GM12878 (cell line): ENCODE measurements at regions not wholly inside any gene's neighbourhood (a gene's known extent, or its start where the extent isn't known, plus 50 kb on each side); places are given as distances from the start of the nearest gene placed in this dataset.

ENCODE experiments used
- ATAC-seq: fragments of 200-7000 bp; cut with Tn5 transposase; 3 replicates; pipeline ENCODE4 v1.9.1; 2020; ENCODE audit warnings: mild to moderate bottlenecking, moderate library complexity
- BruUV-seq: library from RNA; stranded (reverse); fragments of 400-500 nt; replicated peaks from 2 replicates; lab custom pipeline; 2021; lab: Mats Ljungman, UMichigan
- CTCF ChIA-PET: fragments of 300-600 bp; sonication (Branson Sonifier 250); formaldehyde crosslinking; extraction: SDS; loops from one replicate; lab custom pipeline; 2021; ENCODE audit warnings: inconsistent platforms; lab: Yijun Ruan, JAX
- POLR2A ChIA-PET: fragments of 350-600 bp; formaldehyde crosslinking; extraction: SDS; loops from one replicate; lab custom pipeline; 2021; ENCODE audit warnings: inconsistent platforms; lab: Charles Lee
- RAD21 ChIA-PET: fragments of 300-600 bp; sonication (Branson Sonifier 250); formaldehyde crosslinking; loops from one replicate; lab custom pipeline; 2023; ENCODE audit warnings: antibody characterized with exemption; ENCODE audit not compliant: unreplicated experiment; lab: Charles Lee
- SMC1A ChIA-PET: fragments of 300-600 bp; sonication (Branson Sonifier 250); formaldehyde crosslinking; loops from one replicate; lab custom pipeline; 2023; ENCODE audit not compliant: unreplicated experiment, uncharacterized antibody; lab: Charles Lee
- DNase-seq: peaks from one replicate; pipeline ENCODE4 v3.0.0-alpha.2; 2011; ENCODE audit warnings: low read depth, low spot score
- FAIRE-seq: peaks from 3 replicates; lab custom pipeline; 2011; peaks lifted over from hg19 to GRCh38; lab: Jason Lieb, UNC
- H2AFZ ChIP-seq: 2 replicates; pipeline ENCODE4 v1.6.0; 2011; ENCODE audit warnings: low read depth, low read length, control low read depth; ENCODE audit not compliant: control insufficient read depth
- H3K27ac ChIP-seq: 2 replicates; pipeline ENCODE4 v1.5.1; 2011; ENCODE audit warnings: control low read depth; ENCODE audit not compliant: control insufficient read depth, insufficient read depth
- H3K27me3 ChIP-seq, 2 experiments: replicated peaks in 1 of 2; 2 replicates each; pipeline versions ENCODE4 v1.6.0 to v1.6.1; 2011; ENCODE audit warnings: low read length in 1 of 2; ENCODE audit not compliant: control insufficient read depth in 2 of 2, insufficient read depth in 2 of 2
- H3K36me3 ChIP-seq, 2 experiments: 2 replicates each; pipeline ENCODE4 v1.5.1; 2011; ENCODE audit warnings: low read length in 1 of 2; ENCODE audit not compliant: control insufficient read depth in 2 of 2, insufficient read depth in 2 of 2
- H3K4me1 ChIP-seq: 2 replicates; pipeline ENCODE4 v1.6.1; 2011; ENCODE audit warnings: mild to moderate bottlenecking, low read length, moderate library complexity, mixed read lengths; ENCODE audit not compliant: control insufficient read depth, insufficient read depth
- H3K4me2 ChIP-seq: 2 replicates; pipeline ENCODE4 v1.6.0; 2011; ENCODE audit warnings: control low read depth; ENCODE audit not compliant: control insufficient read depth, insufficient read depth
- H3K4me3 ChIP-seq: fragments of 200-600 bp; sonication (generic); 2 replicates; pipeline ENCODE4 v1.5.1; 2016
- H3K79me2 ChIP-seq: 2 replicates; pipeline ENCODE4 v1.6.0; 2011; ENCODE audit warnings: low read length; ENCODE audit not compliant: control insufficient read depth, insufficient read depth
- H3K9ac ChIP-seq: 2 replicates; pipeline ENCODE4 v1.8.0; 2011; ENCODE audit warnings: low read length, control low read depth, mixed read lengths; ENCODE audit not compliant: control insufficient read depth, insufficient read depth
- H3K9me3 ChIP-seq: replicated peaks from 3 replicates; pipeline ENCODE4 v1.5.1; 2011; ENCODE audit warnings: mild to moderate bottlenecking, low read length; ENCODE audit not compliant: control insufficient read depth, insufficient read depth
- H4K20me1 ChIP-seq: 2 replicates; pipeline ENCODE4 v1.6.0; 2011; ENCODE audit not compliant: control insufficient read depth, insufficient read depth
- BCL11A ChIP-seq: IDR thresholded peaks from 2 replicates; pipeline ENCODE4 v1.6.1; 2011; ENCODE audit warnings: low read depth, low read length
- CREM ChIP-seq: IDR thresholded peaks from 2 replicates; pipeline ENCODE4 v1.6.1; 2014; ENCODE audit warnings: antibody characterized with exemption, low read depth
- EED ChIP-seq: sonication (generic); IDR thresholded peaks from 2 replicates; pipeline ENCODE4 v1.6.1; 2016; ENCODE audit warnings: antibody characterized with exemption, low read depth
- ELK1 ChIP-seq: IDR thresholded peaks from 2 replicates; pipeline ENCODE4 v1.6.1; 2012; ENCODE audit warnings: low read depth, low read length, improper control_type of control experiment
- GATAD2B ChIP-seq: fragments of 450-650 bp; conservative IDR thresholded peaks from 2 replicates; pipeline ENCODE4 v1.6.1; 2017; ENCODE audit warnings: low read depth, mild to moderate bottlenecking, moderate library complexity
- HDAC2 ChIP-seq: fragments of 200-600 bp; sonication (generic); IDR thresholded peaks from 2 replicates; pipeline ENCODE4 v1.6.1; 2017
- HDGF ChIP-seq: fragments of 450-650 bp; IDR thresholded peaks from 2 replicates; pipeline ENCODE4 v1.6.1; 2016; ENCODE audit warnings: antibody characterized with exemption
- HSF1 ChIP-seq: fragments of 150-350 bp; IDR thresholded peaks from 2 replicates; pipeline ENCODE4 v1.6.1; 2014; ENCODE audit warnings: mild to moderate bottlenecking, low read depth, low read length
- IKZF1 ChIP-seq: fragments of 450-650 bp; conservative IDR thresholded peaks from 2 replicates; pipeline ENCODE4 v1.6.1; 2017; ENCODE audit warnings: antibody characterized with exemption, mild to moderate bottlenecking
- IRF3 ChIP-seq: fragments of 450-650 bp; IDR thresholded peaks from 2 replicates; pipeline ENCODE4 v1.6.1; 2014; ENCODE audit warnings: mild to moderate bottlenecking
- KLF5 ChIP-seq: fragments of 450-650 bp; IDR thresholded peaks from 2 replicates; pipeline ENCODE4 v1.6.1; 2014; ENCODE audit warnings: mild to moderate bottlenecking; ENCODE audit not compliant: partially characterized antibody
- LARP7 ChIP-seq: fragments of 450-650 bp; IDR thresholded peaks from 2 replicates; pipeline ENCODE4 v1.6.1; 2017; ENCODE audit warnings: mild to moderate bottlenecking
- MEF2A ChIP-seq: IDR thresholded peaks from 2 replicates; pipeline ENCODE4 v1.6.1; 2011; ENCODE audit warnings: low read depth, mild to moderate bottlenecking, low read length, moderate library complexity; ENCODE audit not compliant: insufficient read depth
- MEF2B ChIP-seq: fragments of 450-650 bp; IDR thresholded peaks from 2 replicates; pipeline ENCODE4 v1.6.1; 2018; ENCODE audit warnings: mild to moderate bottlenecking, moderate library complexity; ENCODE audit not compliant: partially characterized antibody, poor library complexity, severe bottlenecking
- MYB ChIP-seq: fragments of 150-350 bp; IDR thresholded peaks from 2 replicates; pipeline ENCODE4 v1.6.1; 2014; ENCODE audit warnings: mild to moderate bottlenecking, low read depth, low read length, borderline replicate concordance
- NRF1 ChIP-seq: conservative IDR thresholded peaks from 2 replicates; pipeline ENCODE4 v1.6.1; 2011; ENCODE audit warnings: mild to moderate bottlenecking, low read depth, low read length, improper control_type of control experiment
- RFX5 ChIP-seq: IDR thresholded peaks from 2 replicates; pipeline ENCODE4 v1.6.1; 2011; ENCODE audit warnings: low read depth, low read length, improper control_type of control experiment
- SMAD5 ChIP-seq: IDR thresholded peaks from 2 replicates; pipeline ENCODE4 v1.6.1; 2016; ENCODE audit warnings: antibody characterized with exemption, low read depth
- WRNIP1 ChIP-seq: IDR thresholded peaks from 2 replicates; pipeline ENCODE4 v1.6.1; 2011; ENCODE audit warnings: low read depth, low read length, improper control_type of control experiment, borderline replicate concordance
- ZBED1 ChIP-seq: IDR thresholded peaks from 2 replicates; pipeline ENCODE4 v1.6.1; 2016; ENCODE audit warnings: borderline replicate concordance
- WGBS: methylation state at CpG from one replicate; pipeline ENCODE4 v1.1.6; 2016; ENCODE audit warnings: low lambda C conversion rate; ENCODE audit not compliant: insufficient replicate concordance, insufficient coverage; ENCODE audit errors: missing lambda C conversion rate; 5-methylcytosine and 5-hydroxymethylcytosine counted together
- in situ Hi-C: fragments of 300-500 bp; cut with MboI; formaldehyde crosslinking; loops from 9 replicates; pipeline ENCODE4 v1.14.3; 2018; ENCODE audit warnings: mixed read lengths
- intact Hi-C: fragments of 100-400 bp; cut with micrococcal nuclease; formaldehyde crosslinking; loops from one replicate; pipeline ENCODE4 v1.14.2; 2022; ENCODE audit not compliant: unreplicated experiment

GRCh38 chr4:189304167-189304566 lies 636.5 kb upstream of the FRG1 start (continued):
- TF ChIP-seq HDAC2 (no peak), KLF5 (no peak), MYB (no peak), NRF1 (no peak), ELK1 (no peak), MEF2A (no peak), LARP7 (no peak)

GRCh38 chr4:189304809-189305208 lies 635.9 kb upstream of the FRG1 start:
- Histone ChIP-seq H3K27me3 (no peaks in the 10 kb centered on the region), H3K79me2 (no peaks in the 10 kb centered on the region), H3K36me3 (no peaks in the 10 kb centered on the region), H3K4me2 (no peak overlapping the region), H4K20me1 (no peaks in the 10 kb centered on the region), H3K9ac (no peak overlapping the region), H3K4me1 (no peaks in the 10 kb centered on the region), H3K4me3 (no peak overlapping the region), H3K9me3 (no peaks in the 10 kb centered on the region), H2AFZ (no peak overlapping the region), H3K27ac (no peak overlapping the region)
- intact Hi-C loops (no loop called here), in situ Hi-C loops (no loop called here)
- ATAC-seq (no peak), FAIRE-seq (no peak), DNase-seq (no peak)
- ChIA-PET SMC1A (no interaction called here), CTCF (no interaction called here), RAD21 (no interaction called here), POLR2A (no interaction called here)
- BruUV-seq = no TSS peak
- WGBS = 2% methylated on average over 2 of the region's 2 CpGs
- no peak for TF ChIP-seq GATAD2B
- TF ChIP-seq SMAD5 = no peak
- no peak for TF ChIP-seq RFX5
- TF ChIP-seq BCL11A = no peak
- TF ChIP-seq HDGF = no peak
- no peak for TF ChIP-seq MEF2B
- no peak for TF ChIP-seq ZBED1
- TF ChIP-seq EED = no peak
- TF ChIP-seq IKZF1 = no peak
- no peak for TF ChIP-seq NRF1
- TF ChIP-seq IRF3 = no peak
- TF ChIP-seq HSF1 = no peak
- TF ChIP-seq CREM = no peak
- TF ChIP-seq WRNIP1 = no peak
